Calu3 (cell line): ENCODE measurements at regions not wholly inside any gene's neighbourhood (a gene's known extent, or its start where the extent isn't known, plus 50 kb on each side); places are given as distances from the start of the nearest gene placed in this dataset.
"Not testable (repeated sequence)": the region's sequence is repeated elsewhere in the genome, so short reads cannot be mapped to it uniquely, and the experiment has no call there.

Experiments
- BruUV-seq: library from RNA; stranded (reverse); fragments of 400-500 nt; replicated peaks from 2 replicates; lab custom pipeline; 2021; lab: Mats Ljungman, UMichigan
- CTCF ChIA-PET: fragments of 300-600 bp; sonication (Branson Sonifier 250); formaldehyde crosslinking; loops from one replicate; lab custom pipeline; 2022; ENCODE audit warnings: antibody characterized with exemption; lab: Charles Lee
- DNase-seq: peaks from one replicate; pipeline ENCODE4 v3.0.0; 2022
- H3K27ac Mint-ChIP-seq: one replicate; pipeline ENCODE4 v1.8.0; 2022; ENCODE audit warnings: mixed read lengths; ENCODE audit not compliant: unreplicated experiment
- H3K27me3 Mint-ChIP-seq: one replicate; pipeline ENCODE4 v1.8.0; 2022; ENCODE audit warnings: mixed read lengths; ENCODE audit not compliant: unreplicated experiment
- H3K36me3 Mint-ChIP-seq: one replicate; pipeline ENCODE4 v1.8.0; 2022; ENCODE audit warnings: mild to moderate bottlenecking, moderate library complexity, mixed read lengths; ENCODE audit not compliant: insufficient read depth, unreplicated experiment
- H3K4me1 Mint-ChIP-seq: one replicate; pipeline ENCODE4 v1.8.0; 2022; ENCODE audit warnings: mild to moderate bottlenecking, low read depth, mixed read lengths; ENCODE audit not compliant: unreplicated experiment
- H3K4me3 Mint-ChIP-seq: one replicate; pipeline ENCODE4 v1.8.0; 2022; ENCODE audit warnings: mild to moderate bottlenecking, low read depth, moderate library complexity, mixed read lengths; ENCODE audit not compliant: unreplicated experiment
- H3K9me3 Mint-ChIP-seq: one replicate; pipeline ENCODE4 v1.8.0; 2022; ENCODE audit warnings: low read depth, mixed read lengths; ENCODE audit not compliant: unreplicated experiment
- CTCF ChIP-seq: fragments of 200-600 bp; IDR thresholded peaks from one replicate; pipeline ENCODE4 v1.8.0; 2022; ENCODE audit warnings: antibody characterized with exemption; ENCODE audit not compliant: unreplicated experiment
- intact Hi-C: fragments of 100-400 bp; cut with micrococcal nuclease; formaldehyde crosslinking; loops from one replicate; pipeline ENCODE4 v1.10.0; 2022; ENCODE audit not compliant: unreplicated experiment

GRCh38 chr2:154557906-154558305, 140.6 kb upstream of the KCNJ3 start:
- Mint-ChIP-seq H3K27me3 (no peaks in the 10 kb centered on the region), H3K36me3 (no peaks in the 10 kb centered on the region), H3K4me1 (no peaks in the 10 kb centered on the region), H3K27ac (no peak overlapping the region), H3K4me3 (no peak overlapping the region), H3K9me3 (no peaks in the 10 kb centered on the region)
- DNase-seq: no peak
- intact Hi-C loops: no loop called here
- BruUV-seq: no TSS peak
- CTCF ChIA-PET: no interaction called here
- TF ChIP-seq CTCF: no peak

DNA sequence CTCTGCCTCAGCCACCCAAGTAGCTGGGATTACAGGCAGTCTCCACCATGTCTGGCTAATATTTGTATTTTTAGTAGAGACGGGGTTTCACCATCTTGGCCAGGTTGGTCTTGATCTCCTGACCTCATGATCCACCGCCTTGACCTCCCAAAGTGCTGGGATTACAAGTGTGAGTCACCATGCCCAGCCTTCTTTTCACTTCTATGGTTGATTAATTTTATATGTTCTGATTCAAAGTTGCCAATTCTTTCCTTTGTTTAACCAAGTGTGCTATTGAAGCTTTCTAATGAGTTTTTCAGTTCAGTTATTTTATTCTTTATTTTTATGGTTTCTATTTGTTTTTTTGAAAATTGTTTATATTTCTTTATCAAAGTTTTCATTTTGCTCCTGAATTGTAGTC, 133.1 kb upstream of the KCNJ3 start:
- no peak overlapping the region for H3K4me3 Mint-ChIP-seq
- H3K9me3 Mint-ChIP-seq: peaks cover 3% of the 10 kb centered on the region
- no peak for DNase-seq
- BruUV-seq: no TSS peak
- CTCF ChIA-PET: no interaction called here
- no peaks in the 10 kb centered on the region for H3K36me3 Mint-ChIP-seq
- no peaks in the 10 kb centered on the region for H3K27me3 Mint-ChIP-seq
- no peak overlapping the region for H3K27ac Mint-ChIP-seq
- intact Hi-C loops: no loop called here
- no peak for TF ChIP-seq CTCF
- no peaks in the 10 kb centered on the region for H3K4me1 Mint-ChIP-seq

DNA sequence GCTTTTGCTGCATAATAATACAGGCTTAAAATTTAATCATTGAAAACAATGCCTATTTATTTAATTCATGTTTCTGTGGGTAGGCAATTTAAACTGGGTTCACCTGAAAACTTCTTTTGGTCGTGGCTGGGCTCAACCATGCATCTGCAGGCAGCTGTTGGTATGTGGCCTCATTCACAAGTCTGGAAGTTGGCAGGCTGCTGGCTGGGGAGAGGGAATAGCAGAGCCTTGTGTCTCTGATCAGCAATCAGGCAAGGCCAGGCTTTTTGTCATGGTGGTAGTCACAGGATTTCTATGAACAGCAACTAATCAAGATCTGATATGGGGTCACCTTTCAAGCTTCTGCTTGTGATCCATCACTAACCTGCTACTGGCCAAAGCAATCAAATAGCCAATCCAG, 130.1 kb upstream of the KCNJ3 start:
- CTCF ChIA-PET: no interaction called here
- H3K27me3 Mint-ChIP-seq: no peaks in the 10 kb centered on the region
- no peak overlapping the region for H3K4me3 Mint-ChIP-seq
- H3K27ac Mint-ChIP-seq: no peak overlapping the region
- intact Hi-C loops: no loop called here
- H3K9me3 Mint-ChIP-seq: no peaks in the 10 kb centered on the region
- TF ChIP-seq CTCF: no peak
- H3K4me1 Mint-ChIP-seq: no peaks in the 10 kb centered on the region
- BruUV-seq: no TSS peak
- no peaks in the 10 kb centered on the region for H3K36me3 Mint-ChIP-seq
- no peak for DNase-seq

- Mint-ChIP-seq H3K9me3 (no peaks in the 10 kb centered on the region), H3K27me3 (no peaks in the 10 kb centered on the region), H3K27ac (no peak overlapping the region), H3K36me3 (no peaks in the 10 kb centered on the region), H3K4me1 (no peaks in the 10 kb centered on the region), H3K4me3 (no peak overlapping the region)
- TF ChIP-seq CTCF: no peak
- no peak for DNase-seq
- intact Hi-C loops: no loop called here
- no TSS peak for BruUV-seq
- CTCF ChIA-PET: no interaction called here
Observed at GRCh38 chr2:154570501-154570900, 128.0 kb upstream of the KCNJ3 start.

DNA sequence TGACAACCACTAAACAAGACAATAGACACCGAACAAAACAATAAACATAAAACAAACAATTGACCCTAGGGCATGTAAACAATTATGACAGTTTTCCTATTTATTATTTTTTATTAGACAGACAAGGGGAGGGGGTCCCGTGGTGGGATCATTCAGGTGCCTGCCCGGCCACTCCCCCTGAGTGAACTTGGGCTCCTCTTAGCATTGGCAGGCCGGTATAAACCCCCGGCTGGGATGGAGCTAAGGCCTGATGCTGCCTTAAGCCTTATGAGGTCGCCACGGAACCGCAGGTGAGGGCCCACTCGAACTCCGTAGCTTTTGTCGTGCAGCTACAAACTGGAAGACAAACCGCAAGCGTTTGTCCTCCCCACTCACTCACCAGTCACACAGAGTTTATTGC, 121.8 kb upstream of the KCNJ3 start:
- H3K9me3 Mint-ChIP-seq, H3K27ac Mint-ChIP-seq: not testable (repeated sequence)

More for the DNA sequence above, 121.8 kb upstream of the KCNJ3 start:
- H3K4me3 Mint-ChIP-seq, intact Hi-C loops, H3K4me1 Mint-ChIP-seq, H3K27me3 Mint-ChIP-seq, CTCF ChIA-PET, BruUV-seq, H3K36me3 Mint-ChIP-seq, DNase-seq: not testable (repeated sequence)
